Heart right ventricle (tissue), 16 donors: ENCODE measurements at regions not wholly inside any gene's neighbourhood (a gene's known extent, or its start where the extent isn't known, plus 50 kb on each side); places are given as distances from the start of the nearest gene placed in this dataset.

Source experiments
- ATAC-seq, 8 donors: fragments of 200-7000 bp; cut with Tn5 transposase; one replicate each; pipeline ENCODE4 v1.9.1; 2020; ENCODE audit warnings: mild to moderate bottlenecking in 8 of 8, moderate library complexity in 8 of 8, moderate number of reproducible peaks in 1 of 8
- DNase-seq, 2 donors: peaks; one replicate each; pipeline ENCODE4 v3.0.0-alpha.2; 2020
- H3K27ac ChIP-seq, 10 donors: fragments of 200-600 bp; sonication (generic) in 2 of 10; one replicate each; pipeline versions ENCODE4 v1.5.0 to v1.8.0; 2020 to 2022; ENCODE audit warnings: mild to moderate bottlenecking in 3 of 10
- H3K27me3 ChIP-seq, 7 donors: fragments of 200-600 bp; one replicate each; pipeline ENCODE4 v1.8.0; 2021 to 2022; ENCODE audit warnings: mild to moderate bottlenecking in 2 of 7
- H3K36me3 ChIP-seq, 9 donors: fragments of 200-600 bp; sonication (generic) in 1 of 9; one replicate each; pipeline versions ENCODE4 v1.5.0 to v1.8.0; 2020 to 2022; ENCODE audit warnings: mild to moderate bottlenecking in 2 of 9
- H3K4me1 ChIP-seq, 9 donors: fragments of 200-600 bp; sonication (generic) in 1 of 9; one replicate each; pipeline versions ENCODE4 v1.5.0 to v1.8.0; 2020 to 2022; ENCODE audit warnings: mild to moderate bottlenecking in 4 of 9
- H3K4me3 ChIP-seq, 10 donors: fragments of 200-600 bp; sonication (generic) in 2 of 10; one replicate each; pipeline versions ENCODE4 v1.5.0 to v1.8.0; 2020 to 2022; ENCODE audit warnings: mild to moderate bottlenecking in 7 of 10, moderate library complexity in 2 of 10
- H3K9me3 ChIP-seq, 11 donors: fragments of 200-600 bp in 10 of 11; sonication (generic) in 2 of 11; one replicate each; pipeline versions ENCODE4 v1.5.0 to v1.8.0; 2013 to 2022; ENCODE audit warnings: mild to moderate bottlenecking in 2 of 11, control low read depth in 1 of 11, moderate library complexity in 1 of 11
- WGBS, 2 donors: extraction: QIAGEN DNeasy Blood & Tissue Kit; methylation state at CpG; one replicate each; pipeline ENCODE4 v1.1.7; 2013; ENCODE audit warnings: inconsistent platforms in 1 of 2; 5-methylcytosine and 5-hydroxymethylcytosine counted together
- intact Hi-C, 10 donors: fragments of 100-400 bp; cut with DNase I; formaldehyde crosslinking; loops; one replicate each; pipeline versions ENCODE4 v1.11.1 to v1.14.2; 2022
- TF ChIP-seq, protein P1 (sequence below), 9 donors: fragments of 200-600 bp; sonication (generic) in 2 of 9; IDR thresholded peaks; one replicate each; pipeline versions ENCODE4 v1.5.0 to v1.8.0; 2021 to 2022; ENCODE audit warnings: antibody characterized with exemption in 9 of 9, mild to moderate bottlenecking in 5 of 9, moderate library complexity in 1 of 9
- donor health status: Arrhythmogenic right ventricular cardiomyopathy.
- donor health status: ischemic (EF 13 %, LVEDD 7.1; RV severe dilation, severe dysfunction).
- donor health status: healthy with polysubstance abuse.
- donor health status: DM: no; HTN: yes; CAD: no.
- donor health status: DM: no; HTN: no; CAD: no.
- donor health status: ischemic (EF 25% LVEDD 6.9; RV normal size, moderate dysfunction).
- donor health status: ischemic (EF 25% LVEDD 5.7; RV mildly dilated, moderate dysfunction).
- donor health status: healthy.
- donor health status: DM: yes; HTN: yes; CAD: no.
- donor health status: Ischemic cardiomyopathy.
- donor health status: ischemic (EF 35%, LVEDD 5.7; RV mildly dilated, moderate dysfunction).
- donor health status: nonischemic (EF 11% LVEDD 7.7; RV severe dilation, severe dysfunction).
- donor health status: DM: yes; HTN: yes; CAD: no.
- donor health status: PGD.
- donor health status: ischemic (EF 29% LVEDD 5.4; RV normal size, mild dysfunction).
- donor health status: nonischemic (EF 23%, LVEDD 6.1; RV moderate dilation, normal function).

DNA sequence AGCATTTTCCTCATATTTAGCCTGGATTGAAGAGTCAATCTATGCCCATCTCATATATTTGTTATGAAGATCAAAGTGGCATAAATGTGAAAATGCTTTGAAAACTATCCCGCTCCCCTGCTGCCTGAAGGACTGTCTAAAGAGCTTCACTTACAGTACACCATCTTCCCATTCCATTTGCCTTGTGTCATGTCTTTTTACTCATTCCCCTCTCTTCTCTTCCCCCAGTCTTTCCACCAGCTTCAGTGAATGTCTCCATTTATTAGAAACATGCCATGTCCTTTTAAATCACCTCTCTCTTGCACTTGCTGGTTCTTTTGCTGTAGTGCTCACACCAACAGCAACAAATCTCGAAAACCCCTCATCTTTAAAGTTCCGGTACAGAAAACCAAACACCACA, 192.7 kb upstream of the SGCD start:
- ATAC-seq, result no peak
- intact Hi-C loops, result no loop called here

DNA sequence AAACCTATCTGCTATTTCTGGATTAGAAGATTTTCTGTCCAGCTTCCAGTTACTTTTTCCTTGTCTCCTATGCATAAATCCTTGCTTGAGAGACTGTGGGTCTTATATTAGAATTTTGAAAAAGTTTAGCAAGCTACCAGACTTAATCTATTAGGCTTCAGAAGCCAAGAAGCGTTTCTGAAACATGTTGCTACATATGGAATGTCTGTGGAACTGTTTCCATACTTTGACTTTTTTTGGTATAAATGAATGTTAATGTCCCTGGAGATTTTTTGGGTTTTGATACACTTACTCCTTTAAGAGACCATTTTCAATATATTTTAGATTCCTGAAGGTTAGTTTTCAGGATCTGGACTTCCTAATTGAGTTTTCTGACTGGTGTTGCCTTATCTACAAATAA, 191.4 kb upstream of the SGCD start:
- intact Hi-C loops, result no loop called here
- TF ChIP-seq, protein P1, sequence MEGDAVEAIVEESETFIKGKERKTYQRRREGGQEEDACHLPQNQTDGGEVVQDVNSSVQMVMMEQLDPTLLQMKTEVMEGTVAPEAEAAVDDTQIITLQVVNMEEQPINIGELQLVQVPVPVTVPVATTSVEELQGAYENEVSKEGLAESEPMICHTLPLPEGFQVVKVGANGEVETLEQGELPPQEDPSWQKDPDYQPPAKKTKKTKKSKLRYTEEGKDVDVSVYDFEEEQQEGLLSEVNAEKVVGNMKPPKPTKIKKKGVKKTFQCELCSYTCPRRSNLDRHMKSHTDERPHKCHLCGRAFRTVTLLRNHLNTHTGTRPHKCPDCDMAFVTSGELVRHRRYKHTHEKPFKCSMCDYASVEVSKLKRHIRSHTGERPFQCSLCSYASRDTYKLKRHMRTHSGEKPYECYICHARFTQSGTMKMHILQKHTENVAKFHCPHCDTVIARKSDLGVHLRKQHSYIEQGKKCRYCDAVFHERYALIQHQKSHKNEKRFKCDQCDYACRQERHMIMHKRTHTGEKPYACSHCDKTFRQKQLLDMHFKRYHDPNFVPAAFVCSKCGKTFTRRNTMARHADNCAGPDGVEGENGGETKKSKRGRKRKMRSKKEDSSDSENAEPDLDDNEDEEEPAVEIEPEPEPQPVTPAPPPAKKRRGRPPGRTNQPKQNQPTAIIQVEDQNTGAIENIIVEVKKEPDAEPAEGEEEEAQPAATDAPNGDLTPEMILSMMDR (IDR thresholded peaks at IDR 0.05), result no peak
- DNase-seq, result no peak
- Histone ChIP-seq H3K9me3 (no peaks in the 10 kb centered on the region), H3K27ac (no peak overlapping the region), H3K36me3 (no peaks in the 10 kb centered on the region), H3K4me3 (no peak overlapping the region), H3K27me3 (no peaks in the 10 kb centered on the region), H3K4me1 (no peaks in the 10 kb centered on the region)
- 60 to 69% methylated on average over 1 of the region's 1 CpG for WGBS, 2 donors
- no peak for ATAC-seq

More for the DNA sequence above, 192.7 kb upstream of the SGCD start:
- DNase-seq, result no peak
- no peaks in the 10 kb centered on the region for H3K27me3 ChIP-seq
- 76 to 96% methylated on average over 3 of the region's 3 CpGs for WGBS, 2 donors
- TF ChIP-seq, protein P1 (IDR thresholded peaks at IDR 0.05), result no peak
- H3K4me1 ChIP-seq, result no peaks in the 10 kb centered on the region
- no peak overlapping the region for H3K4me3 ChIP-seq
- no peaks in the 10 kb centered on the region for H3K9me3 ChIP-seq
- H3K36me3 ChIP-seq, result no peaks in the 10 kb centered on the region
- H3K27ac ChIP-seq, result no peak overlapping the region

DNA sequence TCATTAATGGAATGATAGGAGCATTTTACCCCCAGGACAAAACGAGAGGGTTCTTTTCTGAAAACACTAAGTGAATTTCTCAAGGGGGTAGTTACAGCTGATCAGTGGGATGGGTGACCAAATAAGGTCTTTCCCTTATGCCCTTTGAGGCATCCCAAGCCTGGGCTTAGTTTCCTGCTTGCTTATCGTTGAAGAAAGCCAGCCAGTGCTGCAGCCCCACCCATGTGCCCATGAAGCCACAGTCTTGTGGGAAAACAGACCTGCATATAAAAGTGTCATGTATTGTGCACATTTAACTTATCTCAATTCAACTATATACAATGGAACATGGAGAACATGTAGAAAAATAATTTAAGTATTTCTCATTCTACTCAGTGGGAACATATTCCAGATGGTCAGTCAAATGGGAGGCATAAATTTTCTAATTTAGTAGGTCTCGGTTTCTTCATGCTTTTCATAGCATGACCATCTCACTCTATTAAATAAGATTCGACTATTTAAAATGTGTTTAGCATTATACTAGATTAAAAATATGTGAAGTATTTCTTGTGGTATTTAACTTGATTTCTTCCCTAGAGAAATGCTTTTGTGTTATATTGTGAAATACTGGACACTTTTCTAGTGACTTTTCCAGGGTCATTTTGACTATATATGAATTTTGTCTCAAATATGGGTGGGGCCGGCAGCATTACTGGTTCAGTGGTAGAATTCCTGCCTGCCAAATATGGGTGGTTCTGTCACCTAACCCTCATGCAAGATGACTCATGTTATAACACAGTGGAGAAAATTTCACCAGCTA, 189.7 kb upstream of the SGCD start:
- no peaks in the 10 kb centered on the region for H3K27me3 ChIP-seq
- H3K4me1 ChIP-seq, result peaks cover 0 to 3% (median 0%) of the 10 kb centered on the region in 9 donors
- peaks cover 0 to 6% (median 0%) of the 10 kb centered on the region in 11 donors for H3K9me3 ChIP-seq
- DNase-seq, result no peak
- no peak overlapping the region for H3K4me3 ChIP-seq
- TF ChIP-seq, protein P1 (IDR thresholded peaks at IDR 0.05), result no peak
- ATAC-seq, result no peak
- H3K36me3 ChIP-seq, result no peaks in the 10 kb centered on the region
- WGBS, 2 donors, result 63 to 69% methylated on average over 5 of the region's 5 CpGs
- intact Hi-C loops, result no loop called here
- no peak overlapping the region for H3K27ac ChIP-seq

DNA sequence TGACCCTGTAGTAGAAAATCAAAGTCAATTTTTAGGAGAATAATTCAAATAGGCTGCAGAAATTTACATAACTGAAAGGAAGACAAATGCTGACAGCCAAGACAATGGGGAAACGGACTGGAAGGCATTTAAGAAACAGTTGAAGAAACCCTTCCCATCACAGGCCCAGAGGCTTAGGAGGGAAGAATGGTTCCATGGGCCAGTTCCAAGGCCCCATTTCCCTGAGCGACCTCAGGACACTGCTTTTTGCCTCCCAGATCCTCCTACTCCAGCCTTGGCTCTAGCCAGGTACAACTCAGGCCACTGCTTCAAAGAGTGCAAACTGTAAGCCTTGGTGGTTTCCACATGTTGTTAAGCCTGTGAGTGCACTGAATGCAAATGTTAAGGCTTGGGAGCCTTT, 184.1 kb upstream of the SGCD start:
- intact Hi-C loops, result no loop called here
- peaks cover 0 to 19% (median 8%) of the 10 kb centered on the region in 11 donors for H3K9me3 ChIP-seq
- no peak overlapping the region for H3K4me3 ChIP-seq
- ATAC-seq (no peak), DNase-seq (no peak)
- WGBS, 2 donors, result 85 to 90% methylated on average over 2 of the region's 2 CpGs
- peaks cover 0 to 12% (median 10%) of the 10 kb centered on the region in 9 donors for H3K4me1 ChIP-seq
- H3K27me3 ChIP-seq, result no peaks in the 10 kb centered on the region
- no peaks in the 10 kb centered on the region for H3K36me3 ChIP-seq
- H3K27ac ChIP-seq, result no peak overlapping the region
- TF ChIP-seq, protein P1 (IDR thresholded peaks at IDR 0.05), result no peak
